GM10266 (cell line): ENCODE measurements at regions not wholly inside any gene's neighbourhood (a gene's known extent, or its start where the extent isn't known, plus 50 kb on each side); places are given as distances from the start of the nearest gene placed in this dataset.

Experiments used
- DNase-seq: peaks from one replicate; pipeline ENCODE4 v3.0.0; 2012; ENCODE audit errors: extremely low spot score
- CTCF ChIP-seq: IDR thresholded peaks from 2 replicates; pipeline ENCODE4 v1.5.1; 2012; ENCODE audit warnings: mild to moderate bottlenecking, low read depth; ENCODE audit not compliant: control insufficient read depth, insufficient read depth; ENCODE audit errors: missing control alignments

- DNase-seq: no peak
- TF ChIP-seq CTCF: no peak
These were observed 391.7 kb downstream of the WDR72 start for GRCh38 chr15:53367740-53368139.

DNA sequence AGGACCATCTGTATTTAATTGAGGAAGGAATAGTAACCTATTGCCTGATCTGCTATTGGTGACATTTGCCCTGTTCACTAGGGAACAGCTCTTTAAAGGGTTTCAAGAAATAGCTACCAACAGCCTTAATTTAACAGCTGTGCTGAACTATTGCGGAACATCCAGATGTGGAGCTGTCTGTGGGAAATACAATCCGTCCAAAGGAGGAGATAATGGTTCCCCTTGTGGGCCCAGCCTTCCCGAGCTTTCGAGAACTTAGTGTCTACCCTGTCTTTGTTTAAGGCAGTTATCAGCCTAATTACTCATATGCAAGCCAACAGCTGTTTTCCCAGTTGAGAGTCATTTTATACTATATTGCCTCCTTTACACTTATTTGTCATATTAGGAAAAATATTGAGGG is 398.6 kb downstream of the WDR72 start:
- no peak for TF ChIP-seq CTCF
- no peak for DNase-seq

DNA sequence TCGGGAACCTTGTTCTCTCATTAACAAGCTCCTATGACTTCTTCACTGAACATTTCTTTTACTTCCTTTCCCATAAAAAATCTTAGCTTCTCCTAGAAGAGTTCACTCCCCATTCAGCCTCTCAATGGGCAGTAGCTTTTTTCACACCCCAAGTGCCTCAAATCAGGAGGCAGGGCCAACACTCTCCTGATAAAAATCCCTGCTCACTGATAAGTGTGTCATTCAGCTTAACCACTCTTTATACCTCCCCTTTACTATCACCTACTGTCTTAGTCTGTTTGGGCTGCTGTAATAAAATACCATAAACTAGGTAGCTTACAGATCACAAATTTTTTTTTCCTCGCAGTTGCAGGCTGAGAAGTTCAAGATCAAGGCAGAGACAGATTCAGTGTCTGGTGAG is 400.4 kb downstream of the WDR72 start:
- TF ChIP-seq CTCF: no peak
- DNase-seq: no peak

DNA sequence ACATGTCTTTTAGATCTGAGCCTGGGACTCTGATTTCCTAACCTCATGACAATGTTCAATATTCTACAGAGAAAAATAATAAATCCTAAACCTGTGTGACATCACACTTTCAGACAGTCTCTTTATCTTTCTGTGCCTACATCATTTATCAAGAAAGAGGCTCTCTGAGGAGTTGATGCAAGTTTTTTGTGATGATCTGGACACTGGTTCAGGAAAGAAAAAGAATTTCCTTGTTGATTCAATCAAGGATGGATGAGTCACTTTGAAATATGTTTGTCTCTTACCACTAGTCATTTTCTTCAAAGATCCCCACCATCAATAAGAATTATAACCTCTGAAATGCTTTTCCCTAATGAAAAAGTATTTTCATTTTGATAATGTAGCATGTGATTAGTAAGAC is 404.6 kb downstream of the WDR72 start:
- TF ChIP-seq CTCF: no peak
- DNase-seq: no peak

DNA sequence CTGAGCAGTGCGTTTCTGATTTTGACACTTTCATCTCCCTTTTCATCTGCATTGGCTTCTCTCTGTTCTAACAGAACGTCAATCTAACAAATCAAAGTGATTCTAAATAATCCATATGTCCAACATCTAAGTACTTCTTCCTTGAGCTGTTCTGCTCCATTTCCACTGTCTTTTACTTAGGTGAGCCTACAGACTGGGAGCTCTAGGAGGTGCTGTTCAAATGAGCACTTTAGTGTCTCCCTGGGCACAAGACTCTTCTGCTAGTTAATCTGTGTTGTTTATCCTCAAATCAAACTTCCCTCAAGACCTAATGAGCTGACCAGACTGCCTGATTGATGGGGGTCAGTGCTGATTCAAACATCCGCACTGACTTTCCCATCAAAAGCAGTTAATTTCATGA is 408.1 kb downstream of the WDR72 start:
- no peak for DNase-seq
- TF ChIP-seq CTCF: no peak

- DNase-seq: no peak
- no peak for TF ChIP-seq CTCF
These were observed 412.9 kb downstream of the WDR72 start for GRCh38 chr15:53346583-53346982.

DNA sequence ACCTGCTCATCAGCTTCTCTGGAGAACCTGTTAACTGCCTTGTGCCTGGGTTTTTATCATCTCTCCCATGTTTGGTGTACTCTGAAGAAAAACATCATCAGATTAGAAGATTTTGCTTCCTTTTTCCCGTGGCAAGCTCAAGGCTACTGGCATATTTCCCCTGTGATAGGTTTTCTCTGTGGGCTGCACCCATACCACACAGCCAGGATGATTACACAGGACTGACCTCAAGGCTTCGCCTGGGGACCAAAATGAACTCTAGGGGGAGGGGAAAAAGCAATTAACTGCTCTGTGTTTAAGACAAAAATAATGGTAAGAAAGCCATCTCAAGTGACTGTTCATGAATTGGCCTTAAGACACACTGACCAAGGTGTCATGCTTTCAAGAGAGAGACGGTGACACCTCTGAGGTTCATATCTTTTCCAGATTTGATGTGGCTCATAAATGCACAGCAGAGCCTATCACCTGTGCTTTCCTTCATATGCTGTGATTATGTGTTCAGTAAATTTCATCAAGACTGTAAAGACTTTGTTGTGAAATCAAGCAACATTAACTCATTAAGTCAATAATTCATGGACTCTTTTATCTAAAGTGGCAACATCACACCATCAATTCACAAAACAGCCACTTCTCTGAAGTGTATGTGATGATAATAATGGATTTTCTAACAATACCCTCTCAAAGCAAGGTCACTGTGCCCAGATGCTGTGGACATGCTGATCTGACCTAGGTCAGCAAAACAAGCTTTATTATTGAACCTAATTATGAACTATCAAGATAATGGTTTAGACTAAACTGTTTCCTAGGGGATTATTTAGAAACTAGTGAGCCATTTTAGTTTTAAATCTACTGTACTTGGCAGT is 427.9 kb downstream of the WDR72 start:
- TF ChIP-seq CTCF: no peak
- DNase-seq: no peak
